Calu3 (cell line): ENCODE measurements at regions not wholly inside any gene's neighbourhood (a gene's known extent, or its start where the extent isn't known, plus 50 kb on each side); places are given as distances from the start of the nearest gene placed in this dataset.

Source experiments
- BruUV-seq: library from RNA; stranded (reverse); fragments of 400-500 nt; replicated peaks from 2 replicates; lab custom pipeline; 2021; lab: Mats Ljungman, UMichigan
- CTCF ChIA-PET: fragments of 300-600 bp; sonication (Branson Sonifier 250); formaldehyde crosslinking; loops from one replicate; lab custom pipeline; 2022; ENCODE audit warnings: antibody characterized with exemption; lab: Charles Lee
- DNase-seq: peaks from one replicate; pipeline ENCODE4 v3.0.0; 2022
- H3K27ac Mint-ChIP-seq: one replicate; pipeline ENCODE4 v1.8.0; 2022; ENCODE audit warnings: mixed read lengths; ENCODE audit not compliant: unreplicated experiment
- H3K27me3 Mint-ChIP-seq: one replicate; pipeline ENCODE4 v1.8.0; 2022; ENCODE audit warnings: mixed read lengths; ENCODE audit not compliant: unreplicated experiment
- H3K36me3 Mint-ChIP-seq: one replicate; pipeline ENCODE4 v1.8.0; 2022; ENCODE audit warnings: mild to moderate bottlenecking, moderate library complexity, mixed read lengths; ENCODE audit not compliant: insufficient read depth, unreplicated experiment
- H3K4me1 Mint-ChIP-seq: one replicate; pipeline ENCODE4 v1.8.0; 2022; ENCODE audit warnings: mild to moderate bottlenecking, low read depth, mixed read lengths; ENCODE audit not compliant: unreplicated experiment
- H3K4me3 Mint-ChIP-seq: one replicate; pipeline ENCODE4 v1.8.0; 2022; ENCODE audit warnings: mild to moderate bottlenecking, low read depth, moderate library complexity, mixed read lengths; ENCODE audit not compliant: unreplicated experiment
- H3K9me3 Mint-ChIP-seq: one replicate; pipeline ENCODE4 v1.8.0; 2022; ENCODE audit warnings: low read depth, mixed read lengths; ENCODE audit not compliant: unreplicated experiment
- CTCF ChIP-seq: fragments of 200-600 bp; IDR thresholded peaks from one replicate; pipeline ENCODE4 v1.8.0; 2022; ENCODE audit warnings: antibody characterized with exemption; ENCODE audit not compliant: unreplicated experiment
- intact Hi-C: fragments of 100-400 bp; cut with micrococcal nuclease; formaldehyde crosslinking; loops from one replicate; pipeline ENCODE4 v1.10.0; 2022; ENCODE audit not compliant: unreplicated experiment

DNA sequence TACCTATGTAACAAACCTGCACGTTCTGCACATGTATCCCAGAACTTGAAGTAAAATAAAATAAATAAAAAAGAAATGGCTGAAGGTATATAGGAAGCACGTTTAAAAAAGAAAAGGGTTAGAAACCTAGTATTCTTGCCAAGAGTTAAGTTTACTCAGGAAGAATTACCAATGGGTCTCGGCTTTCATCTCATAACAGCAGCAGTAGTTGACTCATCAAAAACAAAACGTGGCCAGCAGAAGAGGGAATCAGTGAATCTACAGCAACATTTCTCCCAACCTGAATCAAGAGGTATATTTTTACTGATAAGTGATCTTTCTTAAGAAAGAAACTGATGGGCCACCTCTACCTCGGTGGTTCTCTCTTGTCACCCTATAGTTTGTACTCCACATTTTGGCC, 340.3 kb downstream of the BRINP2 start:
- Mint-ChIP-seq H3K36me3 (no peaks in the 10 kb centered on the region), H3K27me3 (peaks cover 56% of the 10 kb centered on the region), H3K9me3 (peaks cover 3% of the 10 kb centered on the region), H3K27ac (no peak overlapping the region), H3K4me3 (no peak overlapping the region), H3K4me1 (no peaks in the 10 kb centered on the region)
- no TSS peak for BruUV-seq
- intact Hi-C loops, result no loop called here
- no peak for DNase-seq
- TF ChIP-seq CTCF, result no peak
- CTCF ChIA-PET, result no interaction called here

- Mint-ChIP-seq H3K27me3 (peaks cover 19% of the 10 kb centered on the region), H3K4me1 (no peaks in the 10 kb centered on the region), H3K27ac (no peak overlapping the region), H3K4me3 (no peak overlapping the region), H3K36me3 (no peaks in the 10 kb centered on the region), H3K9me3 (peaks cover 3% of the 10 kb centered on the region)
- intact Hi-C loops, result no loop called here
- no peak for DNase-seq
- no TSS peak for BruUV-seq
- TF ChIP-seq CTCF, result no peak
- CTCF ChIA-PET, result no interaction called here
Observed at GRCh38 chr1:177505905-177506590, 335.3 kb downstream of the BRINP2 start.

DNA sequence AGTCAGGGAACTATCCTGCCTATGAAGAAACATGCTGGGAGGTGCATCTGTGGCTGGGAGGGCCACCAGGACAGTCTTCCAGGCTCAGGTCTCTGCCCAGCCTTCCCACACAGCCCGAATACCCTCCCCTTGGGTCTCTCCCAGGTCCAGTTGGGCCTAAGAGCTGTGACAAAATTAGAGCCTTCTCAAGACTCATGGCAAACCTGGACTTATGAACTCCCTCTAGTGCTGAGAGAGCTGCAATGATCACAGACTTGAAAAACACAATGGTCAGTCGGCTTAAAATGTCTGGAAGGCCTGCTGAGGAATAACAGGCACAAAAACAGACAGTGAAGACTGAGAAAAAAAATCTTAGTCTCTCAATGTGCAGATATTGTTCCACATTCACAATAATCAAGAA, 325.1 kb downstream of the BRINP2 start:
- H3K27me3 Mint-ChIP-seq, result no peaks in the 10 kb centered on the region
- no peaks in the 10 kb centered on the region for H3K36me3 Mint-ChIP-seq
- no peaks in the 10 kb centered on the region for H3K4me1 Mint-ChIP-seq
- TF ChIP-seq CTCF, result no peak
- CTCF ChIA-PET, result no interaction called here
- H3K27ac Mint-ChIP-seq, result no peak overlapping the region
- H3K4me3 Mint-ChIP-seq, result no peak overlapping the region
- intact Hi-C loops, result no loop called here
- DNase-seq, result no peak
- H3K9me3 Mint-ChIP-seq, result peaks cover 3% of the 10 kb centered on the region
- no TSS peak for BruUV-seq

DNA sequence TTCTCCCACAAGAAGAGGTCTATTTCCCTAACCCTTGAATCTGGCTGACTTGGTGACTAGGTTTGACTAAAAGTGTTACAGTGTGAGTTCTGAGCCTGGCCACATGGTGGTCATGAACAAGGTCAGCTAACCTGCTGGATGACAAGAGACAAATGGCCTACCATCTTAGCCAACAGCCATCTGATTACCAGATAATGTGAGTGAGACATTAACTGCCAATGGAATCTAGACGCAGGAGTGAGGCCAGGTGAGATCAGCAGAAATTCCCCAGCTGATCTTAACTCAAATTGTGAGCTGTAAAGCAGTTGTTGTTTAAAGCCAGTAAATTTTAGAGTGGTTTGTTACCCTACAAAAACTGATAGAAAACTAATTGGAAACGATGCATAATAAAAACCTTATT, 320.0 kb downstream of the BRINP2 start:
- H3K27me3 Mint-ChIP-seq, result peaks cover 35% of the 10 kb centered on the region
- no peak for DNase-seq

More for the DNA sequence above, 320.0 kb downstream of the BRINP2 start:
- Mint-ChIP-seq H3K4me3 (no peak overlapping the region), H3K9me3 (no peaks in the 10 kb centered on the region), H3K36me3 (no peaks in the 10 kb centered on the region), H3K27ac (no peak overlapping the region), H3K4me1 (no peaks in the 10 kb centered on the region)
- no TSS peak for BruUV-seq
- CTCF ChIA-PET, result no interaction called here
- intact Hi-C loops, result no loop called here
- TF ChIP-seq CTCF, result no peak
